HCT116 (cell line): ENCODE measurements at regions not wholly inside any gene's neighbourhood (a gene's known extent, or its start where the extent isn't known, plus 50 kb on each side); places are given as distances from the start of the nearest gene placed in this dataset.

Source experiments
- ATAC-seq: fragments of 200-7000 bp; cut with Tn5 transposase; 2 replicates; pipeline ENCODE4 v1.9.1; 2020; ENCODE audit warnings: mild to moderate bottlenecking, moderate library complexity
- BruUV-seq: library from RNA; stranded (reverse); fragments of 400-500 nt; replicated peaks from 2 replicates; lab custom pipeline; 2021; lab: Mats Ljungman, UMichigan
- CTCF ChIA-PET: fragments of 300-600 bp; sonication (Branson Sonifier 250); formaldehyde crosslinking; loops from one replicate; lab custom pipeline; 2021; ENCODE audit warnings: antibody characterized with exemption; lab: Charles Lee
- POLR2A ChIA-PET: fragments of 300-600, 350-600 bp; sonication (Branson Sonifier 250); formaldehyde crosslinking; loops from one replicate; lab custom pipeline; 2021; ENCODE audit warnings: antibody characterized with exemption; lab: Charles Lee
- RAD21 ChIA-PET, 2 experiments: fragments of 300-600 bp; sonication (Branson Sonifier 250); formaldehyde crosslinking; loops; one replicate each; lab custom pipeline; 2023; ENCODE audit warnings: low total read pairs in 2 of 2; ENCODE audit not compliant: uncharacterized antibody in 2 of 2, unreplicated experiment in 2 of 2, low non-redundant PET in 1 of 2; lab: Charles Lee
- DNase-seq: peaks from one replicate; pipeline ENCODE4 v3.0.0-alpha.2; 2010; ENCODE audit warnings: low read depth, low spot score
- H2AFZ ChIP-seq: fragments of 200-600 bp; shearing (Covaris generic), sonication (generic); 2 replicates; pipeline ENCODE4 v1.6.1; 2017; ENCODE audit warnings: low read depth, mixed run types, mixed read lengths, antibody characterized with exemption, low read length; ENCODE audit not compliant: poor library complexity, severe bottlenecking
- H3K27ac ChIP-seq: 2 replicates; pipeline ENCODE4 v1.5.1; 2012; ENCODE audit warnings: low read depth, low read length
- H3K27me3 ChIP-seq: fragments of 200-600 bp; sonication (generic); 2 replicates; pipeline ENCODE4 v1.6.1; 2016; ENCODE audit warnings: mixed run types, low read length, mixed read lengths; ENCODE audit not compliant: insufficient read depth
- H3K36me3 ChIP-seq, 2 experiments: fragments of 200-500 bp in 1 of 2; fragments of 200-600 bp in 1 of 2; sonication (Bioruptor generic) in 1 of 2; sonication (generic) in 1 of 2; 2 replicates each; pipeline versions ENCODE4 v1.5.1 to v1.6.1; 2014 to 2016; ENCODE audit warnings: low read length in 2 of 2, inconsistent platforms in 1 of 2, mixed read lengths in 1 of 2, mixed run types in 1 of 2; ENCODE audit not compliant: insufficient read depth in 2 of 2, control insufficient read depth in 1 of 2
- H3K4me1 ChIP-seq, 2 experiments: fragments of 200-600 bp in 1 of 2; sonication (generic) in 1 of 2; 2 replicates each; pipeline versions ENCODE4 v1.5.1 to v1.6.1; 2012 to 2017; ENCODE audit warnings: low read length in 2 of 2, inconsistent platforms in 1 of 2, mild to moderate bottlenecking in 1 of 2, mixed read lengths in 1 of 2, mixed run types in 1 of 2, moderate library complexity in 1 of 2; ENCODE audit not compliant: insufficient read depth in 2 of 2, control insufficient read depth in 1 of 2
- H3K4me2 ChIP-seq: fragments of 200-600 bp; sonication (generic); 2 replicates; pipeline ENCODE4 v1.6.1; 2017; ENCODE audit warnings: mixed run types, low read length, mixed read lengths
- H3K4me3 ChIP-seq, 2 experiments: fragments of 200-600 bp in 1 of 2; sonication (generic) in 1 of 2; replicated peaks in 1 of 2; 2 replicates each; pipeline ENCODE4 v1.5.1; 2011 to 2016; ENCODE audit warnings: low read length in 2 of 2, control low read depth in 1 of 2, low read depth in 1 of 2, mild to moderate bottlenecking in 1 of 2, mixed read lengths in 1 of 2, mixed run types in 1 of 2
- H3K79me2 ChIP-seq: fragments of 200-600 bp; sonication (generic); 2 replicates; pipeline ENCODE4 v1.6.1; 2017; ENCODE audit warnings: mild to moderate bottlenecking, mixed run types, low read length, moderate library complexity, mixed read lengths; ENCODE audit not compliant: insufficient read depth
- H3K9ac ChIP-seq: fragments of 200-600 bp; sonication (generic); 2 replicates; pipeline ENCODE4 v1.6.1; 2016; ENCODE audit warnings: low read length, mixed read lengths
- H3K9me2 ChIP-seq: fragments of 200-600 bp; sonication (generic), shearing (Covaris generic); 2 replicates; pipeline ENCODE4 v1.6.1; 2017; ENCODE audit warnings: mixed run types, mild to moderate bottlenecking, moderate library complexity; ENCODE audit not compliant: insufficient read depth
- H3K9me3 ChIP-seq, 2 experiments: fragments of 200-500 bp in 1 of 2; fragments of 200-600 bp in 1 of 2; sonication (Bioruptor generic) in 1 of 2; sonication (generic) in 1 of 2; 2 replicates each; pipeline ENCODE4 v1.6.1; 2014 to 2017; ENCODE audit warnings: low read length in 2 of 2, mixed read lengths in 2 of 2, inconsistent platforms in 1 of 2, low read depth in 1 of 2, mild to moderate bottlenecking in 1 of 2, mixed run types in 1 of 2, moderate library complexity in 1 of 2; ENCODE audit not compliant: control insufficient read depth in 1 of 2, insufficient read depth in 1 of 2
- H4K20me1 ChIP-seq: fragments of 200-600 bp; sonication (generic), shearing (Covaris generic); 2 replicates; pipeline ENCODE4 v1.6.1; 2017; ENCODE audit warnings: mixed run types, mild to moderate bottlenecking, moderate library complexity; ENCODE audit not compliant: insufficient read depth
- CBX3 ChIP-seq: IDR thresholded peaks from 2 replicates; pipeline ENCODE4 v1.6.1; 2012; ENCODE audit warnings: low read depth
- CEBPB ChIP-seq: IDR thresholded peaks from 2 replicates; pipeline ENCODE4 v1.6.1; 2012; ENCODE audit warnings: low read depth
- EGR1 ChIP-seq: IDR thresholded peaks from 2 replicates; pipeline ENCODE4 v1.6.1; 2012; ENCODE audit warnings: low read depth
- EZH2 ChIP-seq: fragments of 200-600 bp; sonication (generic); IDR thresholded peaks from 2 replicates; pipeline ENCODE4 v1.6.1; 2017; ENCODE audit warnings: antibody characterized with exemption, mixed run types
- FOSL1 ChIP-seq: IDR thresholded peaks from 2 replicates; pipeline ENCODE4 v1.6.1; 2012; ENCODE audit warnings: low read depth
- MAX ChIP-seq: IDR thresholded peaks from 2 replicates; pipeline ENCODE4 v1.6.1; 2012
- POLR2A ChIP-seq: IDR thresholded peaks from 2 replicates; pipeline ENCODE4 v1.7.0; 2011; ENCODE audit warnings: borderline replicate concordance; ENCODE audit not compliant: insufficient read depth, insufficient read length; ENCODE audit errors: extremely low read depth
- POLR2AphosphoS5 ChIP-seq: IDR thresholded peaks from 2 replicates; pipeline ENCODE4 v1.6.1; 2011; ENCODE audit warnings: mild to moderate bottlenecking, low read depth, low read length, moderate library complexity
- RAD21 ChIP-seq: IDR thresholded peaks from 2 replicates; pipeline ENCODE4 v1.6.1; 2012; ENCODE audit warnings: low read depth, mild to moderate bottlenecking
- REST ChIP-seq: IDR thresholded peaks from 2 replicates; pipeline ENCODE4 v1.6.1; 2012; ENCODE audit warnings: low read depth
- SIN3A ChIP-seq: IDR thresholded peaks from 2 replicates; pipeline ENCODE4 v1.6.1; 2012; ENCODE audit warnings: low read depth
- SRF ChIP-seq: IDR thresholded peaks from 2 replicates; pipeline ENCODE4 v1.6.1; 2012; ENCODE audit warnings: low read depth
- TCF7L2 ChIP-seq: IDR thresholded peaks from 2 replicates; pipeline ENCODE4 v1.7.0; 2011; ENCODE audit warnings: borderline replicate concordance, inconsistent platforms; ENCODE audit not compliant: insufficient read depth, insufficient read length; ENCODE audit errors: extremely low read depth
- YY1 ChIP-seq: IDR thresholded peaks from 2 replicates; pipeline ENCODE4 v1.6.1; 2011; ENCODE audit warnings: low read length, low read depth, moderate library complexity, mild to moderate bottlenecking; ENCODE audit not compliant: insufficient replicate concordance; ENCODE audit errors: extremely low read depth
- ZFX ChIP-seq: fragments of 450-650 bp; IDR thresholded peaks from 2 replicates; pipeline ENCODE4 v1.6.1; 2017
- ZNF274 ChIP-seq: fragments of 200-500 bp; sonication (Bioruptor generic); IDR thresholded peaks from 2 replicates; pipeline ENCODE4 v1.6.1; 2014; ENCODE audit warnings: mild to moderate bottlenecking, low read depth, low read length, inconsistent platforms
- intact Hi-C: fragments of 100-400 bp; cut with micrococcal nuclease; formaldehyde crosslinking; loops from 2 replicates; pipeline ENCODE4 v1.10.0; 2022

GRCh38 chr6:137964876-137965275 is 97.8 kb downstream of the TNFAIP3 start:
- Histone ChIP-seq H4K20me1 (no peaks in the 10 kb centered on the region), H3K4me3 (no peak overlapping the region), H3K4me1 (no peaks in the 10 kb centered on the region), H3K9me3 (peaks cover 0 to 5% of the 10 kb centered on the region in 2 experiments; a peak in 1 of 4 replicates), H3K27ac (no peak overlapping the region), H3K4me2 (no peak overlapping the region)
- CTCF ChIA-PET, result no interaction called here
- intact Hi-C loops, result no loop called here
- no peak for DNase-seq
- TF ChIP-seq POLR2A (no peak), CEBPB (no peak), REST (no peak), SRF (no peak), EGR1 (no peak), SIN3A (no peak), POLR2AphosphoS5 (no peak), ZNF274 (no peak), MAX (no peak), YY1 (no peak), EZH2 (no peak), CBX3 (no peak), FOSL1 (no peak), ZFX (no peak), RAD21 (no peak), TCF7L2 (no peak)
- TF ChIP-seq, all 23 proteins: peak for 0
- Histone ChIP-seq H3K9ac (no peak overlapping the region), H3K36me3 (no peaks in the 10 kb centered on the region), H2AFZ (no peak overlapping the region), H3K27me3 (no peaks in the 10 kb centered on the region), H3K79me2 (no peaks in the 10 kb centered on the region), H3K9me2 (no peaks in the 10 kb centered on the region)
- no peak for ATAC-seq
- RAD21 ChIA-PET, result no interaction called here
- POLR2A ChIA-PET, result no interaction called here
- BruUV-seq, result no TSS peak
